Upper lobe of right lung (tissue), 1 donor: ENCODE measurements at regions not wholly inside any gene's neighbourhood (a gene's known extent, or its start where the extent isn't known, plus 50 kb on each side); places are given as distances from the start of the nearest gene placed in this dataset.

Experiments used
- ATAC-seq: fragments of 200-7000 bp; cut with Tn5 transposase; one replicate; pipeline ENCODE4 v1.9.1; 2020; ENCODE audit warnings: mild to moderate bottlenecking, moderate library complexity
- DNase-seq: peaks from one replicate; pipeline ENCODE4 v3.0.0-alpha.2; 2020
- H3K27ac ChIP-seq: fragments of 200-600 bp; one replicate; pipeline ENCODE4 v1.8.0; 2022
- H3K27me3 ChIP-seq: fragments of 200-600 bp; one replicate; pipeline ENCODE4 v1.8.0; 2022; ENCODE audit warnings: mild to moderate bottlenecking
- H3K36me3 ChIP-seq: fragments of 200-600 bp; one replicate; pipeline ENCODE4 v1.8.0; 2022
- H3K4me1 ChIP-seq: fragments of 200-600 bp; one replicate; pipeline ENCODE4 v1.8.0; 2022
- H3K4me3 ChIP-seq: fragments of 200-600 bp; one replicate; pipeline ENCODE4 v1.8.0; 2022; ENCODE audit warnings: mild to moderate bottlenecking
- H3K9me3 ChIP-seq: fragments of 200-600 bp; one replicate; pipeline ENCODE4 v1.8.0; 2022
- CTCF ChIP-seq: fragments of 200-600 bp; IDR thresholded peaks from one replicate; pipeline ENCODE4 v1.8.0; 2022; ENCODE audit warnings: antibody characterized with exemption
- intact Hi-C: fragments of 100-400 bp; cut with DNase I; formaldehyde crosslinking; loops from one replicate; pipeline ENCODE4 v1.11.0; 2022
- donor health status: DM: no; HTN: yes; CAD: no; lungs with severe emphysema.

- no peak for TF ChIP-seq CTCF
- intact Hi-C loops = no loop called here
- no peaks in the 10 kb centered on the region for H3K4me1 ChIP-seq
- ATAC-seq (no peak), DNase-seq (no peak)
- no peak overlapping the region for H3K4me3 ChIP-seq
- H3K27me3 ChIP-seq = no peaks in the 10 kb centered on the region
- no peak overlapping the region for H3K27ac ChIP-seq
- H3K9me3 ChIP-seq = no peaks in the 10 kb centered on the region
- H3K36me3 ChIP-seq = no peaks in the 10 kb centered on the region
These were observed 179.1 kb upstream of the ZPLD1 start for GRCh38 chr3:102255736-102256135.

DNA sequence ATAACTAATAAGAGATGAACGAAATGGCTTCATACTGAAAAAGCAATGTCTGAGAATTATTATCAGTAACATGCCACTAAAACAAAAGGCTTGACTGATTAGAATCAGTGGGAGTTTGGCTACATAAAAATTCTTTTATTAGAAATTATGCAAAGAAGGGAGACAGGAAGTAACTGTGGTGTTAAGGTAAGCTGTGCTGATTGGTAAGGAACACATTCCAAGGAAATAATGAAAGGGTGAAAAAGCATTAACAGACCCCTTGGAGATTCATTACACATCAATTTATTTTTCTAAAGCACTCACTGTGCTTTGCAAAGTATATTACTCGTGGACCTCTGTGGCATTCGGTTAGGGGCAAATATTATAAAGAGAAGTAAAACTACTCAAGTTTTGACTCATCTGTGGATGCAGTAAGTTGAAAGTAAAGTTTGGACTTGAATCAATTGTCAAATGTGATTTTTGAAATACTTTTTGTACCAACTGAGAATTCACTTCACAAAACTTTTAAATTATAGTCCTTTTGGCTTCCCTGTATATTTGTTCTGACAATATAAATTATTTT, 176.1 kb upstream of the ZPLD1 start:
- ATAC-seq (no peak), DNase-seq (no peak)
- no peaks in the 10 kb centered on the region for H3K4me1 ChIP-seq
- TF ChIP-seq CTCF = no peak
- no peaks in the 10 kb centered on the region for H3K27me3 ChIP-seq
- no peaks in the 10 kb centered on the region for H3K9me3 ChIP-seq
- intact Hi-C loops = no loop called here
- no peak overlapping the region for H3K4me3 ChIP-seq
- H3K27ac ChIP-seq = no peak overlapping the region
- H3K36me3 ChIP-seq = no peaks in the 10 kb centered on the region

GRCh38 chr3:102259663-102260062, 175.2 kb upstream of the ZPLD1 start:
- intact Hi-C loops = no loop called here
- Histone ChIP-seq H3K4me3 (no peak overlapping the region), H3K9me3 (no peaks in the 10 kb centered on the region), H3K27ac (no peak overlapping the region), H3K36me3 (no peaks in the 10 kb centered on the region), H3K27me3 (no peaks in the 10 kb centered on the region), H3K4me1 (no peaks in the 10 kb centered on the region)
- ATAC-seq = no peak
- no peak for TF ChIP-seq CTCF
- no peak for DNase-seq

- Histone ChIP-seq H3K36me3 (no peaks in the 10 kb centered on the region), H3K27ac (no peak overlapping the region), H3K27me3 (no peaks in the 10 kb centered on the region), H3K4me3 (no peak overlapping the region), H3K4me1 (no peaks in the 10 kb centered on the region), H3K9me3 (no peaks in the 10 kb centered on the region)
- TF ChIP-seq CTCF = no peak
- intact Hi-C loops = no loop called here
- ATAC-seq = no peak
- no peak for DNase-seq
These were observed 169.1 kb upstream of the ZPLD1 start for GRCh38 chr3:102265720-102266119.

DNA sequence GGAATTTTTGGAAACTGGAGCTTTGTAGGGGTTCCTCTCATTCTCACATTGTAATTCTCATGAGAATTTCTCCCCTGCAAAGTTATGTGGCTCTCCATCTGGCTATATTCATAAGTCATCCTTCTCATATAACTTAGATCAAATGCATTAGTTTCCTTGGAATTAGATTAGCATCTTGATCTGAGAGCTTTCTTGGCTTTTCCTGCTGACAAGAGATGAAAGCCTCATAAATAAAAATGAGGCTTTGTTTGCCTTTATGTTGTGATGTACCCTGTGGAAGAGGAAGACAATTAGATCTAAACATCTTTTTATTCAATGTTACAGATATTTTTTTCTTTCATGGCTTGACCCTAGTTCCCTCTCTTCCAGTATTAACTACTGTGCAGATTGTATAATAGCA, 165.4 kb upstream of the ZPLD1 start:
- H3K9me3 ChIP-seq = no peaks in the 10 kb centered on the region
- no peaks in the 10 kb centered on the region for H3K36me3 ChIP-seq
- intact Hi-C loops = no loop called here
- no peak for TF ChIP-seq CTCF
- ATAC-seq = no peak
- H3K27me3 ChIP-seq = no peaks in the 10 kb centered on the region
- no peaks in the 10 kb centered on the region for H3K4me1 ChIP-seq
- DNase-seq = no peak
- H3K4me3 ChIP-seq = no peak overlapping the region
- H3K27ac ChIP-seq = no peak overlapping the region

GRCh38 chr3:102290241-102290640, 144.6 kb upstream of the ZPLD1 start:
- no peaks in the 10 kb centered on the region for H3K27me3 ChIP-seq
- no peak for TF ChIP-seq CTCF
- H3K27ac ChIP-seq = no peak overlapping the region
- H3K4me1 ChIP-seq = no peaks in the 10 kb centered on the region
- DNase-seq = no peak
- no peak overlapping the region for H3K4me3 ChIP-seq
- ATAC-seq = no peak
- intact Hi-C loops = no loop called here
- H3K36me3 ChIP-seq = no peaks in the 10 kb centered on the region
- H3K9me3 ChIP-seq = no peaks in the 10 kb centered on the region
